Vagina (tissue), 2 donors: ENCODE measurements at regions not wholly inside any gene's neighbourhood (a gene's known extent, or its start where the extent isn't known, plus 50 kb on each side); places are given as distances from the start of the nearest gene placed in this dataset.

ENCODE experiments used
- CTCF ChIP-seq, 3 experiments: fragments of 450-650 bp in 2 of 3; fragments of 200-600 bp in 1 of 3; sonication (generic) in 1 of 3; IDR thresholded peaks; one replicate each; pipeline ENCODE4 v1.5.1; 2017 to 2019; ENCODE audit warnings: antibody characterized with exemption in 3 of 3, mild to moderate bottlenecking in 2 of 3, moderate library complexity in 2 of 3
- POLR2AphosphoS5 ChIP-seq, 2 donors: sonication (generic); formaldehyde crosslinking; IDR thresholded peaks; one replicate each; pipeline ENCODE4 v1.9.0; 2017; ENCODE audit warnings: antibody characterized with exemption in 2 of 2, mild to moderate bottlenecking in 2 of 2, low read depth in 1 of 2; ENCODE audit not compliant: insufficient read depth in 1 of 2

GRCh38 chr12:85680881-85681280 lies 155.3 kb downstream of the RASSF9 start:
- no peak for TF ChIP-seq CTCF (IDR thresholded peaks at IDR 0.05)
- no peak for TF ChIP-seq POLR2AphosphoS5 (IDR thresholded peaks at IDR 0.05; ENCODE audit: insufficient read depth in 1 of 2, low read depth in 1 of 2)
